Esophagus squamous epithelium (tissue), 4 donors: ENCODE measurements at regions not wholly inside any gene's neighbourhood (a gene's known extent, or its start where the extent isn't known, plus 50 kb on each side); places are given as distances from the start of the nearest gene placed in this dataset.

Experiments
- POLR2A ChIP-seq, 4 donors: fragments of 450-650 bp; IDR thresholded peaks; one replicate each; pipeline ENCODE4 v1.6.1; 2017; ENCODE audit warnings: antibody characterized with exemption in 4 of 4, mild to moderate bottlenecking in 4 of 4, moderate library complexity in 3 of 4
- TF ChIP-seq, protein P1 (sequence below), 6 experiments: fragments of 450-650 bp in 4 of 6; fragments of 200-600 bp in 2 of 6; sonication (generic) in 2 of 6; IDR thresholded peaks; one replicate each; pipeline ENCODE4 v1.5.1; 2016 to 2019; ENCODE audit warnings: antibody characterized with exemption in 6 of 6, mild to moderate bottlenecking in 4 of 6, moderate library complexity in 4 of 6

DNA sequence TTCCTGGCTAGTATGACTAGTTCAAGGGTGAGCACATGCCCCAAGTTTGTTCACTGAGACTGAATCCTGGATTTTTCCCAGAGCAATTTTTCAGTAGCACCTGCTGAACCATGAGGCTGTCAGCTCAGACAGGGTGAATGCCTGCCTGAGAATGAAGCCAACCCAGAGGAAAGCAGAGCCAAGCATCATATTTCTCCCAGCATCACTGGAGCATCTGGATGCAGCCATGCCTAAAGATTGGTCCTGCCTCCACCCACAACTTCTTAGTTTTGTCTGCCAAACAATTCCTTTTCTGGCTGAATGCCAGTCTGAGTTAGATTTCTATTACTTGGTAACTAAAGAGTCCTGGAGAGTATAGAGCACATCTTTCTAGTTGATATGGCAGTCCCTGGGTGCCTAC is 343.6 kb downstream of the CSNK1G3 start:
- TF ChIP-seq POLR2A (IDR thresholded peaks at IDR 0.05), result no peak
- TF ChIP-seq, protein P1, sequence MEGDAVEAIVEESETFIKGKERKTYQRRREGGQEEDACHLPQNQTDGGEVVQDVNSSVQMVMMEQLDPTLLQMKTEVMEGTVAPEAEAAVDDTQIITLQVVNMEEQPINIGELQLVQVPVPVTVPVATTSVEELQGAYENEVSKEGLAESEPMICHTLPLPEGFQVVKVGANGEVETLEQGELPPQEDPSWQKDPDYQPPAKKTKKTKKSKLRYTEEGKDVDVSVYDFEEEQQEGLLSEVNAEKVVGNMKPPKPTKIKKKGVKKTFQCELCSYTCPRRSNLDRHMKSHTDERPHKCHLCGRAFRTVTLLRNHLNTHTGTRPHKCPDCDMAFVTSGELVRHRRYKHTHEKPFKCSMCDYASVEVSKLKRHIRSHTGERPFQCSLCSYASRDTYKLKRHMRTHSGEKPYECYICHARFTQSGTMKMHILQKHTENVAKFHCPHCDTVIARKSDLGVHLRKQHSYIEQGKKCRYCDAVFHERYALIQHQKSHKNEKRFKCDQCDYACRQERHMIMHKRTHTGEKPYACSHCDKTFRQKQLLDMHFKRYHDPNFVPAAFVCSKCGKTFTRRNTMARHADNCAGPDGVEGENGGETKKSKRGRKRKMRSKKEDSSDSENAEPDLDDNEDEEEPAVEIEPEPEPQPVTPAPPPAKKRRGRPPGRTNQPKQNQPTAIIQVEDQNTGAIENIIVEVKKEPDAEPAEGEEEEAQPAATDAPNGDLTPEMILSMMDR (IDR thresholded peaks at IDR 0.05), result no peak
